ENCODE measurements at regions not wholly inside any gene's neighbourhood (a gene's known extent, or its start where the extent isn't known, plus 50 kb on each side); places are given as distances from the start of the nearest gene placed in this dataset.

DNA sequence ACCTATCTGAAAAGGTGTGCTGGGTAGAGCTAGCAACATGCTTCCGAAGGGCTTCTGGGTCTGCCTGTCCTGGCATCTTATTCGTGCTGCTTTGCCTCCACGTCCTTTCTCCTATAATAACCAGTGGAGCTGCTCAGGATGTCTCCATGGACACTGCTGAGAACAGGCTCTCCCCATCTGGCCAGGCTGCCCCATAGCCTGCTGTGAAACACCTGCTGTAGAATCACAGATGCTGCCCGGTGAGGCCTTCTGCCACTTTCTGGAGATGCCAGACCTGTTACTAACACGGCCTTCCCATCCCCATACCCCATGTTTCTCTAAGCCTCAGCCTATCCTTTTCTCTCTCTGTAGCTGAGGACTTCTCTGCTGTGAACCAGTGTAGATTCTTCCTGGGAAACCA lies 120.5 kb downstream of the IER5 start:
- TF ChIP-seq ZNF333 (CRISPR knock-in tag; IDR thresholded peaks at IDR 0.05; ENCODE audit: borderline replicate concordance) (no peak), PHF5A (CRISPR knock-in tag; IDR thresholded peaks at IDR 0.05; ENCODE audit: low read depth, unreplicated experiment) (no peak), SIN3A (IDR thresholded peaks at IDR 0.05; ENCODE audit: borderline replicate concordance, low read depth, low read length) (no peak)
